ENCODE measurements at regions not wholly inside any gene's neighbourhood (a gene's known extent, or its start where the extent isn't known, plus 50 kb on each side); places are given as distances from the start of the nearest gene placed in this dataset.

GRCh38 chr1:184866586-184866985 lies 107.7 kb downstream of the NIBAN1 start:
- TF ChIP-seq, protein P1, sequence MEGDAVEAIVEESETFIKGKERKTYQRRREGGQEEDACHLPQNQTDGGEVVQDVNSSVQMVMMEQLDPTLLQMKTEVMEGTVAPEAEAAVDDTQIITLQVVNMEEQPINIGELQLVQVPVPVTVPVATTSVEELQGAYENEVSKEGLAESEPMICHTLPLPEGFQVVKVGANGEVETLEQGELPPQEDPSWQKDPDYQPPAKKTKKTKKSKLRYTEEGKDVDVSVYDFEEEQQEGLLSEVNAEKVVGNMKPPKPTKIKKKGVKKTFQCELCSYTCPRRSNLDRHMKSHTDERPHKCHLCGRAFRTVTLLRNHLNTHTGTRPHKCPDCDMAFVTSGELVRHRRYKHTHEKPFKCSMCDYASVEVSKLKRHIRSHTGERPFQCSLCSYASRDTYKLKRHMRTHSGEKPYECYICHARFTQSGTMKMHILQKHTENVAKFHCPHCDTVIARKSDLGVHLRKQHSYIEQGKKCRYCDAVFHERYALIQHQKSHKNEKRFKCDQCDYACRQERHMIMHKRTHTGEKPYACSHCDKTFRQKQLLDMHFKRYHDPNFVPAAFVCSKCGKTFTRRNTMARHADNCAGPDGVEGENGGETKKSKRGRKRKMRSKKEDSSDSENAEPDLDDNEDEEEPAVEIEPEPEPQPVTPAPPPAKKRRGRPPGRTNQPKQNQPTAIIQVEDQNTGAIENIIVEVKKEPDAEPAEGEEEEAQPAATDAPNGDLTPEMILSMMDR (conservative IDR thresholded peaks at IDR 0.05; ENCODE audit: low read depth, low read length) = no peak
- no peak for TF ChIP-seq EZH2 (IDR thresholded peaks at IDR 0.05; ENCODE audit: borderline replicate concordance, low read depth, low read length, poor library complexity, severe bottlenecking)
